Colonic mucosa (tissue), 4 donors: ENCODE measurements at regions not wholly inside any gene's neighbourhood (a gene's known extent, or its start where the extent isn't known, plus 50 kb on each side); places are given as distances from the start of the nearest gene placed in this dataset.

ENCODE experiments used
- DNase-seq: peaks from one replicate; pipeline ENCODE4 v3.0.0-alpha.2; 2020
- H3K27ac ChIP-seq: fragments of 200-600 bp; one replicate; pipeline ENCODE4 v1.8.0; 2021
- H3K27me3 ChIP-seq: fragments of 200-600 bp; one replicate; pipeline ENCODE4 v1.8.0; 2021
- H3K36me3 ChIP-seq: fragments of 200-600 bp; one replicate; pipeline ENCODE4 v1.8.0; 2021
- H3K4me1 ChIP-seq: fragments of 200-600 bp; one replicate; pipeline ENCODE4 v1.8.0; 2021; ENCODE audit warnings: mild to moderate bottlenecking
- H3K4me3 ChIP-seq: fragments of 200-600 bp; one replicate; pipeline ENCODE4 v1.8.0; 2021
- H3K9ac ChIP-seq, 2 donors: one replicate each; pipeline ENCODE4 v1.7.0; 2013; ENCODE audit warnings: control low read depth in 2 of 2, low read depth in 2 of 2, low read length in 2 of 2
- H3K9me3 ChIP-seq: fragments of 200-600 bp; one replicate; pipeline ENCODE4 v1.8.0; 2021
- CTCF ChIP-seq: fragments of 200-600 bp; IDR thresholded peaks from one replicate; pipeline ENCODE4 v1.8.0; 2022; ENCODE audit warnings: antibody characterized with exemption, mild to moderate bottlenecking
- intact Hi-C: fragments of 100-400 bp; cut with DNase I; formaldehyde crosslinking; loops from one replicate; pipeline ENCODE4 v1.14.1; 2022
- donor health status: healthy.
- donor health status: DM: no; HTN: no; CAD: no.
- donor health status: DM: no; HTN: no; CAD: no.

- intact Hi-C loops = no loop called here
- no peaks in the 10 kb centered on the region for H3K4me1 ChIP-seq
- no peak for TF ChIP-seq CTCF
- H3K27me3 ChIP-seq = no peaks in the 10 kb centered on the region
- H3K36me3 ChIP-seq = no peaks in the 10 kb centered on the region
- no peak overlapping the region for H3K4me3 ChIP-seq
- H3K9me3 ChIP-seq = no peaks in the 10 kb centered on the region
- H3K27ac ChIP-seq = no peak overlapping the region
- DNase-seq = no peak
- no peak overlapping the region for H3K9ac ChIP-seq
These were observed 139.4 kb downstream of the CEBPB start for GRCh38 chr20:50329981-50330503.

- H3K4me1 ChIP-seq = no peaks in the 10 kb centered on the region
- H3K9me3 ChIP-seq = no peaks in the 10 kb centered on the region
- no peaks in the 10 kb centered on the region for H3K36me3 ChIP-seq
- H3K4me3 ChIP-seq = no peak overlapping the region
- no peak overlapping the region for H3K27ac ChIP-seq
- H3K27me3 ChIP-seq = no peaks in the 10 kb centered on the region
- no peak for DNase-seq
- TF ChIP-seq CTCF = no peak
- no peak overlapping the region for H3K9ac ChIP-seq
- intact Hi-C loops = no loop called here
These were observed 140.1 kb downstream of the CEBPB start for GRCh38 chr20:50330504-50331313.

GRCh38 chr20:50331469-50332363 is 141.1 kb downstream of the CEBPB start:
- H3K9ac ChIP-seq = no peak overlapping the region
- intact Hi-C loops = no loop called here
- no peaks in the 10 kb centered on the region for H3K9me3 ChIP-seq
- H3K27me3 ChIP-seq = no peaks in the 10 kb centered on the region
- no peak overlapping the region for H3K27ac ChIP-seq
- no peak for TF ChIP-seq CTCF
- H3K36me3 ChIP-seq = no peaks in the 10 kb centered on the region
- no peak for DNase-seq
- no peaks in the 10 kb centered on the region for H3K4me1 ChIP-seq
- H3K4me3 ChIP-seq = no peak overlapping the region

GRCh38 chr20:50332491-50332980 is 141.9 kb downstream of the CEBPB start:
- no peak overlapping the region for H3K27ac ChIP-seq
- H3K9ac ChIP-seq = no peak overlapping the region

More at GRCh38 chr20:50332491-50332980, 141.9 kb downstream of the CEBPB start:
- no peaks in the 10 kb centered on the region for H3K36me3 ChIP-seq
- intact Hi-C loops = no loop called here
- DNase-seq = no peak
- H3K4me3 ChIP-seq = no peak overlapping the region
- no peaks in the 10 kb centered on the region for H3K4me1 ChIP-seq
- no peaks in the 10 kb centered on the region for H3K9me3 ChIP-seq
- H3K27me3 ChIP-seq = no peaks in the 10 kb centered on the region
- TF ChIP-seq CTCF = no peak
